ENCODE measurements at regions not wholly inside any gene's neighbourhood (a gene's known extent, or its start where the extent isn't known, plus 50 kb on each side); places are given as distances from the start of the nearest gene placed in this dataset.
"Not testable (repeated sequence)": the region's sequence is repeated elsewhere in the genome, so short reads cannot be mapped to it uniquely, and the experiment has no call there.

DNA sequence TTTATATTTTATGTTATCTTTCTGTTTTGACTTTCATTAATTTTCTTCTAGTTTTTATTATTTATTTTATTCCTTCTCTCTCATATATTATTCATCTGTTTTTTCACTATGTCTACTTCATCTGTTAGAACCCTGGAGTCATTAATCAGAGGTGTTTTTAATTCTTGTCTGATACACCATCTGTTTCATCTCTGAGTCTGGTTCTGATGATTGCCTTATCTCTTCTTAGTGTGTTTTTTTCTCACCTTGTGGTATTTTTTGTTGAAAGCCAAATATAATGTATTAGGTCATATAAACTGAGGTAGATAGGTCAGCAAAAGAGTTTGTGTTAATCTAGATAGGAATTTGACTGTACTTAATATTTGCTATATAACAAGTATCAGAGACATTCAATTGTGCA, 1005.7 kb upstream of the NCAM2 start:
- no peak for DNase-seq (ENCODE audit: low spot score)

DNA sequence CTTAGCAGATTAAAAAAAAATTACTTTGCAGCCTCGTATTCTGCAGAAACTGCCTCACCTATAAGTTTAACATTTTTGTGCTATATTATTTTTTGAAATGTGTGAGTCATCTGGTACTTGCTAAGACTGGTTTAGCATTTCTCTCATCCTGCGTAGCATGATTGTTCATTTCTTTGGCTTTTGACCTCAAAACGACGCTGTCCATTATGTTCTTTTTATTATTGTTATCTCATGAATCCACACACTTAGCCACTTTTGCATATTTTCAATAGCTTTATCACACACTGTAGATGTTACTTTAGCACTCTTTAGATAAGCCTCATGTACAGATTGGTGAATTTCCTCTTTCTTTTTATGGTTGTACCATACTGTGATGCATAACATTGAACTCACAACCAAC, 1004.9 kb upstream of the NCAM2 start:
- DNase-seq (ENCODE audit: low spot score): no peak

DNA sequence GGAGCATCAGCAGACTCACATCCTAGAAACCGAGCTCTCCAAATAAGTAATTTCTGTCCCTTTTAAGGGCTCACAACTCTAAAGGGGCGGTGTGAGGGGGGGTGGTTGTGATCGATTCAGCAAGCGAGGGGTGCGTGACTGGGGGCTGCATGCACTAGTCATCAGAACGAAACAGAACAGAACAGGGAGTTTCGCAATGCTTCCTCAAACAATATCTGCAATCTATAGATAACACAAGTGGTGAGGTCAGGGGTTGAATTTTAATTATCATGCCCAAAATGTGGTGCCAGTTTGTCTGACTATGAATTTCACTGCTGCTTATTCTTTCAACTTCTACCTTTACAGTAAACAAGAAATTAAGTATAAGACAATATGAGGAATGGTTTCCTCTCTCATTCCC, 1003.0 kb upstream of the NCAM2 start:
- DNase-seq (ENCODE audit: low spot score): no peak

DNA sequence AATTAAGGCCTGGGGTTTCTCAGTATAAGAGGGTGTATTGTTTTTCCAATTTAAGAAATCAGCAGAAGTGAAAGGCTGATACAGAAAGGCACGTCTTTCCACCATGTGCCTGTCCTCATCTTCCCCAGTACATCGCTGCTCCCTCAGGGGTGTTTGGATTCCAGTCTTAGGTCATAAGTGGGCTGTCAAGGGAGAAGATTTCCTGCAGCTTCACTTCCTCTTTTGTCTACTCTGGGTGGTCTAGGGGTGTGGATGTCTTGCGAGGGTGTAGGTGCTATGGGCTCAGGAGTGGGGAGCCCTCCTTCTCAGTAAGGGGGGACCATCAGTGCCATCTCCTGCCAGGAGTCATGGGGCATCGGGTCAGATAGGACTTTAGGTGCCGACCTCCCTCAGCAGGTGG, 999.8 kb upstream of the NCAM2 start:
- DNase-seq (ENCODE audit: low spot score): no peak

DNA sequence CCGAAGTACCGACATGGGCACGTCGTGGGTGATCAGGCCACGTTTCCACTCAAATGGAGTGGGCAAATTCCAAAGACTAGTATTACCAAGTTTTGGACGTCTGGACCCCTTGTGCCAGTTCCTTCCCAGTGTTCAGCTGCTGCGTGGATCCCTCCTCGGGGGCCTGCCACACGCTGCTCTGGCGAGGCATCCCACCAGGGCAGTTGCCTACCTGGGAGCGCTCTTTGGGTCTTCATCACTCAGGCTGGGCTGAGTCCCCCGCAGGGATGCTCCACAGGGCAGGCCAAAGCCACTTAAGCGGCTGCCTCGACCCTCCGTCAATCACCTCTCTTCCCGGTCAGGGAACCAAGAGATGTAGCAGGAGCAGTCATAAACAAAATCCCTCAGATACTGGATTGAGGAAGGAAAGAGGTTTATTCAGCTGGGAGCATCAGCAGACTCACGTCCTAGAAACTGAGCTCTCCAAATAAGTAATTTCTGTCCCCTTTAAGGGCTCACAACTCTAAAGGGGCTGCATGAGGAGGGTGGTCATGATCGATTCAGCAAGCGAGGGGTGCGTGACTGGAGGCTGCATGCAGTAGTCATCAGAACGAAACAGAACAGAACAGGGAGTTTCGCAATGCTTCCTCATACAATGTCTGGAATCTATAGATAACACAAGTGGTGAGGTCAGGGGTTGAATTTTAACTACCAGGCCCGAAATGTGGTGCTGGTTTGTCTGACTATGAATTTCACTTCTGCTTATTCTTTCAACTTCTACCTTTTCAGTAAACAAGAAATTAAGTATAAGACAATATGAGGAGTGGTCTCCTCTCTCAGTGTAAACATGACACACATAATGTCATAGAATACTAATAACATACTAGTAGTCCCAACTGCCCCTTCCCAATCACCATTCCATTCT, 998.6 kb upstream of the NCAM2 start:
- no peak for DNase-seq (ENCODE audit: low spot score)

DNA sequence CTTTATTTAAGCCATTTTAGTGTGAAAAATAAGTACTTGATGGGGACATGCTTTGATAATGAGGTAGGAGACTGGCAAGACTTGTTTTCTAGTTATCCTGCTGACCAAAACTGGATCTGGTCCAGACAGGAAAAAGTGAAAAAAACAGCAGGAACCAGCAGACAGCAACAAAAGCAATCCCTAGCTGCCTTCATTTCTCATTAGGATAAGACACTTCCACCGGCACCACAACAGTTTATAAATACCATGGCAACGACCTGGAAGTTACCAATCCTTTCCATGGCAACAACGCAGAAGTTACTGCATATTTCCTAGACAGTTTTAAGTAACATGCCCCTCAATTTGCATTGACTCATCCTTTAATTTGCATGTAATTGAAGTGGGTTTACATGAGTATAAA, 993.8 kb upstream of the NCAM2 start:
- DNase-seq (ENCODE audit: low spot score): no peak

DNA sequence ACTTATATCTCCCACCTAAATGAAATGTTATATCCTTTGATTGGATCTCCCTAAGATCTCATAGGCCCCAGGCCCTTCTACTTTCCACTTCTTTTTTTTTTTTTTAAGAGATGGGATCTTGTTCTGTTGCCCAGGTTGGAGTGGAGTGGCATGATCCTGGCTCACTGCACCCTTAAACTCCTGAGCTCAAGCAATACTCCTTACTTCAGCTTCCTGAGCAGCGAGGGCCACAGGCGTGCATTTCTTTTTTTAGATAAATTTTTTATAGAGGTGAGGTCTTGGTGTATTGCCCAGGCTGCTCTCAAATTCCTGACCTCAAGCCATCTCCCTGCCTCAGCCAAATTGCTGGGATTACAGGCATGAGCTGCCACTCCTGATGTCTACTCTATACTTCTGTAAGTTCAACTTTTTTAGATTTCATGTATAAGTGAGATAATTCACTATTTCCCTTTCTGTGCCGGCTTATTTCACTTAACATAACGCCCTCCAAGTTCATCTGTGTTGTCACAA, 987.5 kb upstream of the NCAM2 start:
- DNase-seq (ENCODE audit: low spot score): no peak

DNA sequence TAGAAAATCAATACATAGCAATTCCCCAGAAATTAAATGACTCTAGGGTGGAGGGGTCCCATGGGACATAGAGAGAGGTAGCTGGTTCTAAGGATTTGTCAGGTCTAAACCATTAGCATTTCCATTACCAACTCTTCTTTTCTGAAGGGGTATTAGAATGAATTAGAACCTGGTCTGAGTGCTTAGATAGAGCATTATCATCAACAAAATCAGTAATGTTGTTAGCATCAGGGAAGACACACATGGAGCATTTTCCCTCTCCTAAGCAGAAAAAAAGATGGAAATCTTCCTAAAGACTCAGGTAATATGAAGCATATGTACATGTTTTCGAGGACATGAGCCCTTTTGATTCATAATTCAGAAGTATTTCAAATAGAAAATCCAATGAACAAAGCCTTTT, 984.4 kb upstream of the NCAM2 start:
- DNase-seq (ENCODE audit: low spot score): no peak

DNA sequence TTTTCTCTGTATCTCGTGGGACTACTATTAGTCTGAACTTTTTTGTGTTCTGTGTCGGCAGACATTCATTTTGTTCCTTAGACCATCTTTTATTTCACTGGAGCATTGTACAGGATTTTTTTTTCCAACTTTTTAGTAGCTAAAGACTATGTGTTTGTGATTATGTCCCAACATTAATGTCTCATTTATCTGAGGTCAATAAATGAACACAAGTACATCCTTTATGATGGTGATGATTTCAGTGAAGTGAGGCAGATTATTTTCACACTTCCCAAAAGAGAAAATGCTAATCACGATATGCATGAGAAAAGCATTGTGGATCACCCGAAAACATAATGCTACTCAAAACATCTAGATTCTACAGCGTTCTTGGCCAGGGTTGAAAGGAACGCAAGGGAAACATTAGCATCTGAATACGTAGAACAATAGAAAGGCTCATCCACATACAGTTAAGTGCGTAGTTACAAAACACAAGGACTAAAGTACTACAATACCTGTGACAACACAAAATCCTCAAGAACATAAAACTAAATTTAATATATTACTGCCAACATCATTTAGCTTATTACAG, 981.7 kb upstream of the NCAM2 start:
- DNase-seq (ENCODE audit: low spot score): no peak

DNA sequence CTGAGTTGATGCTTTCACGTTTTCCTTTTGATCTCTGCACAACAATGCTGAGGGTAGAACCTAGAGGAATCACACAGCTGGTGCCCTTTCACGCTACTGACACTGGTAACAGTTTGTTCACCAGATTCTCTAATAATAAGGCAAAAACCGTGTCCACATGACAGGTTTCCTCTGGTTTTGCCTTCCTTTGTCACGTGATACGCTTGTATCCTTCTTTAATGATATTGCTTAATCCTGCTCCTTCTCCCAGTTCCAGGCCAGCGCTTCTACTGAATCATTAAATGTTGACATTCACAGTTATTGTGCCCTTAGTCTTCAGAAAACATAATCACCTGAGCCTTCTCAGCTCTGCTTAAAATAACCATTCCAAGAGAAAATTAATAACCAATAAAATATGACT, 978.2 kb upstream of the NCAM2 start:
- no peak for DNase-seq (ENCODE audit: low spot score)

DNA sequence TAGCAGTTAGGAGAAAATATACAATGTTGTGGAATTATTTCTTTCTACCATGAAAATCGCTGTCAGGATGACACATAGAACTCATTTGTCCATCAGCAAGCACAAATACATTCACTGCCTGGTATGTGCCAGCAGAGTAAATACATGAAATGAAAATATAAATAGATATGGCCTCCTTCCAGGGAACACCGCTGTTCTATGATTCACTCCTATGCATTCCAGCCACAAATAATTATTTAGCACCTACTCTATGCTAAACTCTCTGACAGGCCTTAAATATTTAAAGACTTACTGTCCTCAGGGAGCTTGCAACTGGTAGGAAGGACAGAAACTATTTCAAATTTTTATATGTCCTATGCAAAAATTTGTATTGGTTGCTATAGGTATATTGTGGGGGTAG, 975.0 kb upstream of the NCAM2 start:
- DNase-seq (ENCODE audit: low spot score): no peak

DNA sequence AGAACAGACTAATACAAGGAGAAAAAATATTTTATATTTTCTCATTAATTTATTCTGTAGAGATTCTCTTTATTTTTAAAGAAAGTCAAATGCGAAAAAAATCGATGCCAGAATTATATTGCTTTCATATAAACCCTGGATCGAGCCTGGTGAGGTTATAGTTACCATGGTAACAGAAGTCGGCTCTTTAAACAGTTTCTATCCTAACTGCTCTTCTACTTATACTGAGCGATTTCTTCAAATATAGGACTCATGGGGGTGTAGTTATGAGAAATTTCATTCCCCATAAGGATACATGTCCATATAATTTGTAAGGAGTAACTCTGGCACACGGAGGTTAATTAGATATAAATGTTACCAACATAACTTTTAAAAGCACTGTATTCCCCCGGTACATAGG, 973.5 kb upstream of the NCAM2 start:
- DNase-seq (ENCODE audit: low spot score): no peak

DNA sequence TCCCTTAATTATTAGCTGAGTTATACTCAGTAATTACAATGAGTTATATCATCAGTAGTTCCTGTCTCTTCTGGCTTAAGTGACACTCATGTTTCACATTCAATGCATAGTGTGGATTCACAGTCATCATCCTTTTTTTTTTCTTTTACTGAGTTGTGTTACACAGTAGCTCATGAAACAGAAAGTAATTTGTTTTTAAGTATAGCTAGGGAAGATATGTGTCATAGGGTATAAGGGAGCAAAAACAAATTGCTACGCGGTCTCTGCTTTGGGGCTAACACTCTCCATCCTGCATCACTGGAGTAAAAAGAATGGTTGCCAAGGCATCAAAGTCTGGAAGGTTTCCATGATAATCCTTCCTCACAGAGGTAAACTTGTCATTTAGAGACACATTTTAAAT, 971.7 kb upstream of the NCAM2 start:
- DNase-seq (ENCODE audit: low spot score): no peak

DNA sequence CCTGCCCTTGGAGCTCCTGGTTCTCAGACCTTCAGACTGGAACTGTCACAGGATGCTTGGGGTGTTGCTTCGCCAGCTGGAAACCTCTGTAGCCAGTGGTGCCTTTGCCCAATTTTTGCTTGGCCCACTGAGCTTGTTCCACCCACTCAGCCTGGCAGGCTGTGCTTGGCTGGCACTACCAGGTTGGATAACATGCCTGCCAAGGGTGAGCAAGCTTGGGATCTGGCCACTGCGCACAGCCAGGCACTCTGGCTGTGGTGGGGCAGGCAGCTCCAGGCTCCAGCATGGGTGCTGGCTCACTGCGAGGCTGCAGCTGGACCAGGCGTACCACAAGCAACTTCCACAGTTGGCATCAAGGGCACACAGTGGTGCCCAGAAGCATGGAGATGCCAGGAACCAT, 967.8 kb upstream of the NCAM2 start:
- no peak for DNase-seq (ENCODE audit: low spot score)

DNA sequence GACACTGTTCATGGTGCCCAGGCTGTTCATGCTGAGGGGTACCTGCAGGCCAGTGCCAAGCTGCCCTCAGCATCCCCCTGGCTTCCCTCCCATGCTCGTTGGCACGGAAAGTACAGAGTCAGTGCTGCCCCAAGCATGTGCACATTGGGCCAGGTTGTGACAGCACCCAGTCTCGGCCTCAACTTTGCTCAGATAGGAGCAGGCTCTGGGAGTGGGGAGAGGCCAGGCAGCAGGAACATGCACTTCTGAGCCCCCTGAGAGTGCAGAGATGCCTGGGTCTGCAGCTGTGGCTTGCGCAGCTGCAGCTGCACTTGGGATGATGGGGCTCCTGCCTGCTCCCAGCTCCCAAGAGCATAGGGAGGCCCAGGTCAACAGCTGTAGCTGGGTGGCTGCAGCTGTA, 966.4 kb upstream of the NCAM2 start:
- no peak for DNase-seq (ENCODE audit: low spot score)

DNA sequence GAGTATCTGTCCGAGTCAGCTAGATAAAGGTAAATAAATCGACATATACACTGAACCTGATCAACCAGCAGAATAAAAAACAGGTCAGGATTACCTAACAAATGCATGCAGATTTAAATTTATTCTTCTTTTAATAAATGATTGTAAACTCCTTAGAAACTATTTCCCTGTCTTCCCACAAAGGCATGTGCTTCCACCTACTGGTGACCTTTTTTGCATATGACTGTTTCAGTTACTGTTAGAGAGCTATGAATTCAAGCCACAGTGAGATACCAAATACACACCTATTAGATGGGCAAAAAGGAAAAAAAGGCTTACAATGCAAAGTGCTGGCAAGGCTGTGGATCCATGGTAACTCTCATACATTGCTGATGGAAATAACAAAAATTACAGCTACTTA, 957.4 kb upstream of the NCAM2 start:
- DNase-seq (ENCODE audit: low spot score): no peak

DNA sequence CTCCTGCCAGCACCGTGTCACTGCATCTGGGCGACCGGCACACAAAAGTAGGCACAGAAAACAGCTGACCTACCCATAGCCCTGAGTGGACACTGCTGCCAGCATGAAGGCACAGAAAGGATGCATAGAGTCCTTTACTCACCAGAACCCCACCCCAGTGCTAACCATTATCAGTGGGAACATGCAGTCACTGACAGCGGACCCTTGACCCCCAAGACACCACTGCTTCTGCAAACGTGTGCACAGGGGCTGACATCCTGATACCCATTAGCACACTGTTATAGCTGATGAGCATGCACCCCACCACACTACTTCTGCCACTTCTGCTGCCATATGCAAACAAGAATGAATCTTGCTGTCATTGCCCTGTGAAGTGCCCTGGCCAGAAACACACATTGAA, 953.0 kb upstream of the NCAM2 start:
- no peak for DNase-seq (ENCODE audit: low spot score)

DNA sequence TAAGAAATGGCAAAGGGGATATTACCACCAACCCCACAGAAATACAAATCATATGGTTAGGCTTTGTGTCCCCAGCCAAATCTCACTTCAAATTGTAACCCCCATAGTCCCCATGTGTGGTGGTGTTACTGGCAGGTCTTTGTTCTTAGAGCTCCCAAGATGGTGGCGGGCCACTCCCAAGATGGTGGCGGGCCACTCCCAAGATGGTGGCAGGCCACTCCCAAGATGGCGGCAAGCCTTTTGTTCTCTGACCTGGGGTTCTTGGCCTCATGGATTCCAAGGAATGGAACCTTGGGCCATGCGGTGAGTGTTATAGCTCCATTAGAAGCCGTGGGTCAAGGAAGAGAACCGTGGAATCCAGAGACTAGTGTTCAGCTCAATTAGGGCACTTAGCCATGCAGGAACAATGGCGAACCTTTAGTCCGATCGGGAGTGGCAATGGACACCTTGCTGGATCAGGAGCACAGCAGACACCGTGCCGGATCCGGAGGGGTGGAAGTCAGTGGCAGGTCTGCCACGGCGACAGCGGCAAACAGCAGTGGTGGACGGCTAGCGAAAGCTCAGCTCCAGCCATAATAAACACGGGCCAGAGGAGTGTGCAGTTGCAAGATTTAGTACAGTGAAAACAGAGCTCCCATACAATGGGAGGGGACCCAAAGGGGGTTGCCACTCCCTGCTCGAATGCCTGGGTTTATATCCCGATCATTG, 949.9 kb upstream of the NCAM2 start:
- not testable (repeated sequence) for DNase-seq (ENCODE audit: low spot score)

DNA sequence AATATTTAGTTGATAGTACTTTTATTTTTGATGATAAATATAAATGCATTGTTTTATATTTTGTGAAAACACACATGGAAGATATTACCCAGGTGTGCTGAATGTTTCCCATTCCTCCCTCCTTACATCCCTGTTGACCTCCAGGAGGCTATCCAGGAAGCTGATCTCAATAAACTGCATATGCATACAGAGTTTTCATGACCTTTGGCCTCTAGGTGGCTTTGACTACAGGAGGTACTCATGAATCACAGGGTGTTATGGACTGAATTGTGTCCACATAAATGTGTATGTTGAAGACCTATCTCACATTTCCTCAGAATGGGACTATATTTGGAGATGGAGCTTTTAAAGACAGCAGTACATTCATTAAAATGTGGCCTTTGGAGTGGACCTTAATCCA, 914.9 kb upstream of the NCAM2 start:
- no peak for DNase-seq (ENCODE audit: low spot score)

DNA sequence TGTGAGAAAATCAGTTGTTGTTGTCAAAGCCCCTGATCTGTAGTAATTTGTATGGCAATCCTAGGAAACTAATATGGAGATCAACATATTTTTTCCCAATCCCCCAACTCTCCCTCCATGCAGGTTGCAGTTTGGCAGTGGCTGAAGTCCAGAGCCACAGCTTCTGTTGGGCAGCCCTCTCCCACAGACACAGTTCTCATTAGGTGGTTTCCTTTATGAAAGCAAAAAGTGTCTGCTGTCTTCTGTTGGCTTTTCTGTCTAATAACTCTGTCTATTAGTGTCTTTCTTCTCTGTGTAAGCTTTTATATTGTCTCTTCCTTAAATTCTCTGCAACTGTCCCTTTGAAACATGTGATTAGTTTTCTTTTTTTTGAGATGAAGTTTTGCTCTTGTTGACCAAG, 914.3 kb upstream of the NCAM2 start:
- no peak for DNase-seq (ENCODE audit: low spot score)

DNA sequence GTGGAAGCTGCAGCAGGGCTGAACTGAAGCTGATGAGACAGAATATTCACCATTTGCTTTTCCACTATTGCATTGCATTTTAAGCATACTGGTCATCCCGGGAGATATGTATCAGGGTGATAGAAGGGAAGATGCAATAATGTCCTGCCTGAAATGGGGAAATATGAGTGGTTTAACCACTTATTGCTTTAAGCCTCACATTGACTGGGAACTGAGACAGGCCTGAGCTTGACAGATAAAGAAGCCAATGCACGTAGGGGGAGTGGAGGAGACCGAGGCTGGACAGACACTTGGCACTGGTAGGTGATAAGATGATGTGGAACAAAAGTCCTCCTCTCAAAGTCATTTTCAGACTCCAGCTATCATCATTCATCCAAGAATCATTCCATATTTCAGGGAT, 911.7 kb upstream of the NCAM2 start:
- no peak for DNase-seq (ENCODE audit: low spot score)

DNA sequence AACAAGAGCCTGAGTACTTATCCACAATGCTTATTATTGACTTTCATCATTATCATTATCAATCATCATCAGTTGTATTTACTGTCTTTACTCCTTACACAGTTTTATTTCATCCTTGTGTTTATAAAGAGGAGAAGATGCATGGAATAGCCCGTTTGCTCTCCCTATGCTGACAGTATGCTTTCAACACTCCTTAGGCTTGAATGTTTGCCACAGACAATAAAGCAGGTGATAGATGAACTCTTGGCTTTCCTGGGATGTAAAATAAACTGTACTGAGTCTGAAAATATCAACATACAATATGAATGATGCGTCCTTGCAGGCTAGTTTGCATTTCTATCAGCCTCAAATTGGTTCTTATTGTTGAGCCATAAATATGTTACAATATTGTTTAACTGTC, 891.8 kb upstream of the NCAM2 start:
- no peak for DNase-seq (ENCODE audit: low spot score)

DNA sequence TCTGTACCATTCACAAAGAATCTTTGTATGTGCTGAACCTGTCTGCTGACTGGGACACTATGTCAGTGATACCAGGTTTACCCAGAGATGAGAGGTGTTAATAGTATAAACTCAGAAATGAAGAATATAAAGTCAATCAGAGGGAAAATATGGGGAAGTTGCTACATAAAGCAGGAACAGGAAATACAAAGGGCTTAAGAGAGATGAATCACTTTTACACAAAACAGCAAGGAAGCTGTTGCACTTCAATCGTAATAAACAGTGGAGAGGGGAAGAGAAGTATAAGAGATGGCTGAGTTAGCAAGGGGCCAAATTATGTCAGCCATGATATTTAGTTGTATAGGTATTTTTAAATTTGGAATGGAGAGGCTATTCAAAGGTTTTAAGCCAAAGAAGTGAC, 890.2 kb upstream of the NCAM2 start:
- no peak for DNase-seq (ENCODE audit: low spot score)
